ENCODE measurements at regions not wholly inside any gene's neighbourhood (a gene's known extent, or its start where the extent isn't known, plus 50 kb on each side); places are given as distances from the start of the nearest gene placed in this dataset.
"Not testable (repeated sequence)": the region's sequence is repeated elsewhere in the genome, so short reads cannot be mapped to it uniquely, and the experiment has no call there.

- not testable (repeated sequence) for DNase-seq
Observed at GRCh38 chr5:100983601-100984000, 80.5 kb upstream of the ST8SIA4 start.

DNA sequence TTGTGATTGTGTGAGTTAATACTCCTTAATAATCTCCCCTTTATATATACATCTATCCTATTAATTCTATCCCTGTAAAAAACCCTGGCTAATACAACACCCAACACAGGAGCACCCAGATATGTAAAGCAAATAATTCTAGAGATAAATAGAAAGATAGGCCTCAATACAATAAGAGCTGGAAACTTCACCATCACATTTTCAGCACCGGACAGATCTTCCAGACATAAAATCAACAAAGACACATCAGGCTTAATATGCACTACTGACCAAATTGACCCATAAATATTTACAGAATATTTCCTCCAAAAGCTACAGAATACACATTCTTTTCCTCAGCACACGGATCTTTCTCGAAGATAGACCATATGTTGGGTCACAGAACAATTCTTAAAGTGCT is 71.0 kb upstream of the ST8SIA4 start:
- DNase-seq, result no peak

DNA sequence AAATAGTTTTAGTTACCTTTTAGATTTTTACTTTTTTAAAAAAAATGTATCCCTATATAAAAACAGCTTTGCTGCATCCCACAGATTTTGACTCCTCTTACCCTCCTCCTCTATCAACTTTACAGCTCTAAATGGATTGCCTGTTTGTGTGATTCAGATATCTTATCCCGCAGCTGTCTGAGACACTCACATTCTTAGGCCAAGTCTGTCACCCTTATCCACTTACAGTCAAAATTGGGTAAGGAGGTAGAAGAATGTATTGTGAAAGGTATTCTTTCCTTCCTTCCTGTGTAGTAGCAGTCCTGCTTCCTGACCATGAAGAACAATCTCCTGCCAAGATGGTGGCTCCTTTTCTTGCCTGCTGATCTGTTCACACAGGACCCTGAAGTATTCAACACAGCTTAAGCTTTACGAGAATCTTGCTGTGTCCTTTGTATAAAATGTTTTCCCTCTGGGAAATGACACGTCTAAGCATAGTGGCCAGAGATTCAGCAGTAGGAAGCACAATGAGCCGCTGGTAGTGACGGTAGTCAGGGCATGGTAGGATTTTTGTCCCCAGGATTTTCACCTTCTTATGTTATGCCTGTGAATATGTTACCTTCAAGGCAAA is 67.7 kb upstream of the ST8SIA4 start:
- DNase-seq, result no peak

DNA sequence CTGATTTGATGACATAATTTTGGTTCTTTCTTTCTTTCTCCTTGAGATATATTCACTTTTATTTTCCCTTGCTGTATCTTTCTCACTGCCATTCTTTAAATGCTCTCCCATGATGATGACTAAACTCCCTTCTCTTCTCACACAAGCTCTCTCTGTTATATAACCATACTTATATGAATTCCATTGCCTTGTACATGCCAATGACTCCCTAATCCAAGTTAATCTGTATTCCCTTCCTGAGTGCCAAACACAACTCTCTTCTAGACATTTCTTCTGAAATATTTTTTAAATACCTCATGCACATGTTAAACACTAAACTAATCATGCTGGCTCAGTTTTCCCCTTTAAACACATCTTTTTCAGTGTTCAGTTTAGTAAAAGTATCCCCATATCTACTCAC is 62.2 kb upstream of the ST8SIA4 start:
- no peak for DNase-seq
